ENCODE measurements at regions not wholly inside any gene's neighbourhood (a gene's known extent, or its start where the extent isn't known, plus 50 kb on each side); places are given as distances from the start of the nearest gene placed in this dataset.

DNA sequence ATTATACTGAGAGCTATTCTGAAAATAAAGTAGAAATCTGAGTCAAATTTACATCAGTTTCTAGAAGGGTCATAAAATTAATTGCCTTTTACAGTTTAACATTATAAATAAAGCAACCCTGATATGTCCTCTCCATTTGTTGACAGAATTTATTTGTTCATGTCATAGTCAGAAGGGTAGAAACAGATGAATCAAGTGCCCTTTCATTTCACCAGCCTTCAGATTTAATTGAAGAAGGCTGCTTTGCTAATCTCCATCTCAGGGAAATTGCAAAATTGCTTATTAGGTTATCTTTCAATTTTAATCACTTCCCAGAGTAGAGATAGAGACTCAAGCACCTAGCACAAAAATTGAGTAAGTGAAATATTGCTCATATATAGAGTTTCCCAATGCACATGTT lies 76.8 kb downstream of the ATXN7L3B start:
- DNase-seq (ENCODE audit: low spot score), result no peak
- H3K4me3 ChIP-seq (ENCODE audit: low read depth, low read length, poor library complexity, severe bottlenecking), result no peak overlapping the region
- TF ChIP-seq, protein P1, sequence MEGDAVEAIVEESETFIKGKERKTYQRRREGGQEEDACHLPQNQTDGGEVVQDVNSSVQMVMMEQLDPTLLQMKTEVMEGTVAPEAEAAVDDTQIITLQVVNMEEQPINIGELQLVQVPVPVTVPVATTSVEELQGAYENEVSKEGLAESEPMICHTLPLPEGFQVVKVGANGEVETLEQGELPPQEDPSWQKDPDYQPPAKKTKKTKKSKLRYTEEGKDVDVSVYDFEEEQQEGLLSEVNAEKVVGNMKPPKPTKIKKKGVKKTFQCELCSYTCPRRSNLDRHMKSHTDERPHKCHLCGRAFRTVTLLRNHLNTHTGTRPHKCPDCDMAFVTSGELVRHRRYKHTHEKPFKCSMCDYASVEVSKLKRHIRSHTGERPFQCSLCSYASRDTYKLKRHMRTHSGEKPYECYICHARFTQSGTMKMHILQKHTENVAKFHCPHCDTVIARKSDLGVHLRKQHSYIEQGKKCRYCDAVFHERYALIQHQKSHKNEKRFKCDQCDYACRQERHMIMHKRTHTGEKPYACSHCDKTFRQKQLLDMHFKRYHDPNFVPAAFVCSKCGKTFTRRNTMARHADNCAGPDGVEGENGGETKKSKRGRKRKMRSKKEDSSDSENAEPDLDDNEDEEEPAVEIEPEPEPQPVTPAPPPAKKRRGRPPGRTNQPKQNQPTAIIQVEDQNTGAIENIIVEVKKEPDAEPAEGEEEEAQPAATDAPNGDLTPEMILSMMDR (conservative IDR thresholded peaks at IDR 0.05; ENCODE audit: low read depth, low read length), result no peak
- TF ChIP-seq EZH2 (IDR thresholded peaks at IDR 0.05; ENCODE audit: borderline replicate concordance, low read depth, low read length, poor library complexity, severe bottlenecking), result no peak
- no TSS peak for BruUV-seq (replicated peaks)
- no peaks in the 10 kb centered on the region for H3K9me3 ChIP-seq (ENCODE audit: low read depth, low read length, poor library complexity, severe bottlenecking)
- peaks cover 16% of the 10 kb centered on the region for H3K4me1 ChIP-seq (ENCODE audit: insufficient read depth, low read length, poor library complexity, severe bottlenecking)
- no peaks in the 10 kb centered on the region for H3K27me3 ChIP-seq (replicated peaks; ENCODE audit: insufficient read depth, low read depth, low read length, poor library complexity)
- intact Hi-C loops (cut with micrococcal nuclease; ENCODE audit: unreplicated experiment), result no loop called here
- H3K27ac ChIP-seq (ENCODE audit: low read depth, low read length, poor library complexity, severe bottlenecking), result no peak overlapping the region
- H3K36me3 ChIP-seq (ENCODE audit: insufficient read depth, low read length, poor library complexity, severe bottlenecking), result no peaks in the 10 kb centered on the region
- CTCF ChIA-PET, result no interaction called here
- POLR2A ChIA-PET (ENCODE audit: low non-redundant PET), result no interaction called here

DNA sequence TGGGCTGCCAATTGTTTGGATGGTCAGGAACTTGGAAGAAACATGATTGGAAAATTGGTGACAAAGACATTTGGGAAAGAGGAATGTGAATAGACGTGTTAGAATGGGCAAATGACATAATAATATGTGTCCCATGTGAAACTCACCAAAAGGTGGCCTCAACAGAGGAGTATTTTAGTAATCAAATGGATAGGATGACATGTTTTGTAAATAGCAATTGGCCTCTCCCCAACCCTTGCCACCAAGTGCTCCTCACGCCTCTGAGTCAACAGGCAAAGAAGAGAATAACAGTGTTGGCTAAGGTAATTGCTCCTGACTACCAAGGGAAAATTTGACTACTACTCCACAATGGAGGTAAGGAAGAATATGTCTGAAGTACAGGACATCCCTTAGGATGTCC lies 81.4 kb downstream of the ATXN7L3B start:
- Histone ChIP-seq H3K4me1 (ENCODE audit: insufficient read depth, low read length, poor library complexity, severe bottlenecking) (peaks cover 8% of the 10 kb centered on the region), H3K27ac (ENCODE audit: low read depth, low read length, poor library complexity, severe bottlenecking) (no peak overlapping the region), H3K4me3 (ENCODE audit: low read depth, low read length, poor library complexity, severe bottlenecking) (no peak overlapping the region), H3K36me3 (ENCODE audit: insufficient read depth, low read length, poor library complexity, severe bottlenecking) (no peaks in the 10 kb centered on the region), H3K9me3 (ENCODE audit: low read depth, low read length, poor library complexity, severe bottlenecking) (no peaks in the 10 kb centered on the region), H3K27me3 (replicated peaks; ENCODE audit: insufficient read depth, low read depth, low read length, poor library complexity) (no peaks in the 10 kb centered on the region)
- TF ChIP-seq, protein P1 (conservative IDR thresholded peaks at IDR 0.05; ENCODE audit: low read depth, low read length), result no peak
- no peak for TF ChIP-seq EZH2 (IDR thresholded peaks at IDR 0.05; ENCODE audit: borderline replicate concordance, low read depth, low read length, poor library complexity, severe bottlenecking)
- BruUV-seq (replicated peaks), result no TSS peak
- DNase-seq (ENCODE audit: low spot score), result no peak
- intact Hi-C loops (cut with micrococcal nuclease; ENCODE audit: unreplicated experiment), result no loop called here
- ChIA-PET POLR2A (ENCODE audit: low non-redundant PET) (no interaction called here), CTCF (no interaction called here)

DNA sequence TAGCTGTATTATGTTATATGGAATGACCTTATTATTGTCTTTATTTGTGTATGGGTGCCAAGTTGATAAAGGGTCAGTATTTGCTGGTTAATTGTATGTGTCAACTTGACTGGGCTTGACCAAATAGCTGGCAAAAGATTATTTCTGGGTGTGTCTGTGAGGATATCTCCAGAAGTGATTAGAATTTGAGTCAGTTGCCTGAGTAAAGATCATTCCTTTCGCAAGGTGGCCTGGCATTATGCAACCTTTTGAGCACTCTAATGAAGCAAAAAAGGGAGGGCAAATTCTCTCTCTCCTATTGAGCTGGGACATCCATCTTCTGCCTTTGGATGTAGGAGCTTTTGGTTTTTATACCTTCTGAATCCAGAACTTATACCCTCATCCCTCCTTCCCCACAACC lies 82.2 kb downstream of the ATXN7L3B start:
- CTCF ChIA-PET, result no interaction called here
- Histone ChIP-seq H3K27me3 (replicated peaks; ENCODE audit: insufficient read depth, low read depth, low read length, poor library complexity) (no peaks in the 10 kb centered on the region), H3K4me3 (ENCODE audit: low read depth, low read length, poor library complexity, severe bottlenecking) (no peak overlapping the region), H3K9me3 (ENCODE audit: low read depth, low read length, poor library complexity, severe bottlenecking) (no peaks in the 10 kb centered on the region), H3K36me3 (ENCODE audit: insufficient read depth, low read length, poor library complexity, severe bottlenecking) (no peaks in the 10 kb centered on the region), H3K4me1 (ENCODE audit: insufficient read depth, low read length, poor library complexity, severe bottlenecking) (no peaks in the 10 kb centered on the region), H3K27ac (ENCODE audit: low read depth, low read length, poor library complexity, severe bottlenecking) (no peak overlapping the region)
- POLR2A ChIA-PET (ENCODE audit: low non-redundant PET), result no interaction called here
- no peak for DNase-seq (ENCODE audit: low spot score)
- TF ChIP-seq EZH2 (IDR thresholded peaks at IDR 0.05; ENCODE audit: borderline replicate concordance, low read depth, low read length, poor library complexity, severe bottlenecking), result no peak
- TF ChIP-seq, protein P1 (conservative IDR thresholded peaks at IDR 0.05; ENCODE audit: low read depth, low read length), result no peak
- intact Hi-C loops (cut with micrococcal nuclease; ENCODE audit: unreplicated experiment), result no loop called here
- no TSS peak for BruUV-seq (replicated peaks)

All from A673 (cell line).